GM18858 (cell line): ENCODE measurements at regions not wholly inside any gene's neighbourhood (a gene's known extent, or its start where the extent isn't known, plus 50 kb on each side); places are given as distances from the start of the nearest gene placed in this dataset.

Source experiments
- ATAC-seq: cut with Tn5 transposase; IDR thresholded peaks from one replicate; pipeline ENCODE4 v1.9.1; 2021; ENCODE audit not compliant: unreplicated experiment

DNA sequence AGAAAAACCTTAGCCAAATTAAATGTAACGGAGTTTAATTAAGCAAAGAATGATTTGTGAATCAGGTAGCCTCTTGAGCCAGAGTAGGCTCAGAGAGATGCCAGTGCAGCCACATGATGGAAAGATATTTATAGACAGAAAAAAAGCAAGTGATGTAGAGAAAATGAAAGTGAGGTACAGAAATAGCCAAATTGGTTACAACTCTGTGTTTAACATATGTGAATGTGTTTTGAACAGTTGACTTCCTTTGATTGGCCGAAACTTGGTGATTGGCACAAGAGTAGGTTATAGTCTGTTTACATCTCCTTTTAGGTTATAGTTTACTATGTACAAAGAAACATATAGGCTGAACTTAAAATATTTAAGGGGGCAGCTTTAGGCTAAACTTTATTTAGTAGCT, 459.9 kb upstream of the BOD1L1 start:
- ATAC-seq = peak; percentile 96

GRCh38 chr4:14087921-14088320, 460.4 kb upstream of the BOD1L1 start:
- ATAC-seq = no peak

DNA sequence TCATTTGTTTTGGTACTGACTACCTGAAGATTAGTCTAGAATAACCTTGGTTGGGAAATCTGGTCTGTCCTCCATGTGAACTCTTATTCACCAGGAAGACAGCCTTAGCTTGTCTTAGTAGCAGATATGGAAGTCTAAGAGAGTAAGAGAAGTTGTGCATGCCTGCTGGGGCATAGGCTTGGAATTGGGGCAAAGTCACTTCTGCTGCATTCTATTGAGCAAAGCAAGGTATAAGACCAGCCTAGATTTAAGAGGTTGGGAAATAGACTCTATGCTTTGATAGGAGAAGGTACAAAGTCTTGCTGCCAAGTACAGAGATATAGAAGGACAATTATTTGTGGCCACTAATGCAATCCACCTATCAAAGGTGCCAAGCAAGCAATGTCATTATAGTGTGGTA, 464.0 kb upstream of the BOD1L1 start:
- ATAC-seq = no peak

DNA sequence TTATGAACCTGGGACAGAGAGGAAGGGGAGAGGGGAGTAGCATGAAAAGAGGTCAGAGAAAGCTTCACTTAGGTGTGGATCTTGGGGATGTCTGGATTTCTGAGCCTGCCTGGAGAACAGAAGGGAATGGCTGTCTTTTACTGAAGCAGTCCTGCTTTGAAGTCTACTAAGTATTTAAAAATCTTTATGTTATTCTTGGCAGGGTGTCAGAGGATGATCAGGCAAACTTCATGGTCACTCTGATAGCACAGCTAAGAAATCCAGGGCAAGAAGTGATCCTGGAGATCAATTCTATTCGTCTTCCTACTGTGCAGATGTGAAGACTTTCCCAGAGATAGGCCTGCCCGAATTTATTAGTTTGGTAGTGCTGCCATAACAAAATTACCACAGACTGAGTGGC, 464.4 kb upstream of the BOD1L1 start:
- ATAC-seq = no peak

- no peak for ATAC-seq
Measured at GRCh38 chr4:14092741-14093140, 465.2 kb upstream of the BOD1L1 start.

GRCh38 chr4:14095831-14096230, 468.3 kb upstream of the BOD1L1 start:
- ATAC-seq = no peak

GRCh38 chr4:14096396-14096965, 469.0 kb upstream of the BOD1L1 start:
- no peak for ATAC-seq

DNA sequence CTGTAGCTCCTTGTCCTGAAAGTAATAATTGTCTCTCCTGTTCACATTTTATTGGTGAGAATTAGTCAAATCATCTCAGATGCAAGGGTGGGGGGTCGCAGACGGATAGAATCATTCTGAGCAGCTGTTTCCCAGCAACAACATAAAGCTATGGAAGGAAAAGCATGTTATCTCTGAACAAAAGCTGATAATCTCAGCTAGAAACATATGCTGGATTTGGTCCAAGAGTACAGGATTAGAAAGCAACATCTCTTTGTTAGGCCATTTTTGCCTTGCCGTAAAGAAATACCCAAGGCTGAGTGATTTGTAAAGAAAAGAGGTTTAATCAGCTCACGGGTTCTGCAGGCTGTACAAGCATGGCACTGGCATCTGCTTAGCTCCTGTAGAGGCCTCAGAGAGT, 472.8 kb upstream of the BOD1L1 start:
- ATAC-seq = no peak

DNA sequence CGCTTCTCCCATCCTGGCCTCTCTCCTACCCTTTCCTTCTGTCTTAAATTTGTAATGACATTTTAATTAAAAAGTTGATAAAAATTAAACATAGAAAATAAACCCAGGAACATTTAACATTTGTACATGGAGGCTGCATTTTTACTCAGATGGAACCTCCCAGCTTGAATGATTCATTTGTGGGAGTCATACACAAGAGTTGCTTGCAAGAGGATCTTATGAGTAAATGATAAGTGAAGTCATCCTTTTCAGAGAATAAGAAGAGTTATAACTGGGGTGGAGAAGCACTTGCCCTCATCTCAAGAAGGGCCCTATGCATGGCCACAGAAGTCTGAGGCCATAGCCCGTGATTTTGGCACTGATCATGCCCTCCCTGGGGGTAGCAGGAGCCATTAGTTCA, 482.9 kb upstream of the BOD1L1 start:
- no peak for ATAC-seq

DNA sequence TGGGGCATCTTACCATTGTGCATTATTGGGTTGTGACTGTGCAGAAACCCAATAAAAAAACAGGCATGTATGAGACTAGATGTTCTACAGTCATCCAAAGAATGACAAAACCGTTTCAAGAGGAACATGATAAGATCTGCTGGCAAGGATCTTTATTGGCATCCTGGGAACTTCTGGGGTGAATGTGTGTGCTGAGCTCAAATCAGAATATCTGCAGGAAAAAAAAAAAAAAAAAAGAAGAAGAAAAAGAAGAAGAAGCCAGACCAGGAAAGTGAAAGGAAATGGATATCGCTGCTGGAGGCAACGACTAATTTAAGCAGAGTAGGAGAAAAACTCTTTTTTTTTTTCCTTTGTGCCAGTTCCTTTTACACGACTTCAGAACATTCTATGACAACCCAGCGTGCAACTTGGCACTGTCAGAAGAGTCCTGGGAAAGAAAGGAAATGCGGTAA, 484.2 kb upstream of the BOD1L1 start:
- no peak for ATAC-seq

GRCh38 chr4:14115106-14115505, 487.6 kb upstream of the BOD1L1 start:
- ATAC-seq = no peak

DNA sequence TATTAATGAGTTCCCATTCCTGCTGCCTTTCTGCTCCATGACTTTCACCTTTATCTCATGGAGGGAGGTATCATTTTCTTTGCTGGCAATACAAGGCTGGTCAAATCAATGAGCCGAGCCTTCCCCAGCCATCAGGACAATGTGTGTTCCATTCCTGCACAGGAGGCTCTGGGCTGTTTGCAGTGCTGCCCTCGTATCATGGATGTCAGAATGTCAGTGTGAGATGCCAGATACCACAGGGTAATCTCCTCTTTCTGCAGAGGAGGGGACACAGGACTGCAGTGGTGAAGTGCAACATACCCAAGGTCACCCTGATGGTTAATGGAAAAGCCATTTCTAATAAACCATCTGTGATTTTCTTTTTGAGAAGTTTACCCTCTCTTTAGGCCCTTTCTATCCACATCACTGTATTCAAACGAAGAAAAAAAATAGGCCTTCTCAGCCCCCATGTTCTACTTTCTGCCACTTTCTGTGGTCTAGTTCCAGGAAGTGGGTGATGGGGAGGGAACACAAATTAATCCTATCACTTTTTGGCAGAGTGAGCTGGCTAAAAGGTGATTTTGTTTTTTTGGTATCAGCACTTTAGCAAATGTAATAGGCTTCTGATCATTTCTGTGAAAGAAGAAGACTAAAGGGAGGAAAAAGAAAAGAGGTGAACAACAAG, 490.2 kb upstream of the BOD1L1 start:
- no peak for ATAC-seq

DNA sequence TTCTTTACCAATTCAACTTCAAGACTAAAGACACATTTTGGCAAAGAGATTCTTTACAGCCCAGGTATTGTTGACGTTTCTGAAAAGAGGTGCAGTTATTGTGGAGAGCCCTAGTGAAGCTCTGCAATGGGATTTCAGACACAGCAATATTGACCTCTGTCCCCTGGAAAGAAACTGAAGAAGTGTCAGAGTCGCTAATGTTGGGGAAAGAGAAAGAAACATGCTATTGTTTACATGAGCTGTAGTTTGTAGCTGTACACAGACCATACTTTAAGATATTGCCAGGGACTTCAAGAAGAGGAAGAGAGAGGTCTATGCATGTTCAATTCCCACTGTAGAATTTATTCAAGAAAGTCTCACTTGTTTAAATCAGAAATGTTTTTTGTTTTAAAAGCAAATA, 497.3 kb upstream of the BOD1L1 start:
- ATAC-seq = no peak

- peak; percentile 97 for ATAC-seq
Measured at GRCh38 chr4:14125375-14126129, 498.0 kb upstream of the BOD1L1 start.

- ATAC-seq = no peak
Measured at GRCh38 chr4:14130551-14130950, 503.0 kb upstream of the BOD1L1 start.

DNA sequence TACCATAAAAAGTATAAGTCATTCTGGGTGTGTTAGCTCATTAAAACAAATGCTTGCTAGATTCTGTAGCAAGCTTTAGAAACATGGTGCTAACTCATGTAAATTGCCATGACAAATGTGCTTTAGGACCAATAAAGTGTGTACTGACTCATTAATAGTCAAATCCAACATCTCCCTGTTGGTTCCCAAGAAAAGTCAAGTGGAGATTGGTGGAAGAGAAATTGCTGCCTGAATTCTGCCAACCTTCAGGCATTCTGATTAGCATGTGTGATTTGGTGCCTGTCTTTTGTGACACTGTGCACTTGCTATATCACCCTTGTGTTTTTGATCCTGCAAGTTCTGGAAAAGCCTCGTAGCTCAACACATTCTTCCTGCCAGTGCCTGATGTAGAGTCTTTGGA, 503.8 kb upstream of the BOD1L1 start:
- no peak for ATAC-seq

- ATAC-seq = no peak
Measured at GRCh38 chr4:14132301-14132700, 504.8 kb upstream of the BOD1L1 start.

DNA sequence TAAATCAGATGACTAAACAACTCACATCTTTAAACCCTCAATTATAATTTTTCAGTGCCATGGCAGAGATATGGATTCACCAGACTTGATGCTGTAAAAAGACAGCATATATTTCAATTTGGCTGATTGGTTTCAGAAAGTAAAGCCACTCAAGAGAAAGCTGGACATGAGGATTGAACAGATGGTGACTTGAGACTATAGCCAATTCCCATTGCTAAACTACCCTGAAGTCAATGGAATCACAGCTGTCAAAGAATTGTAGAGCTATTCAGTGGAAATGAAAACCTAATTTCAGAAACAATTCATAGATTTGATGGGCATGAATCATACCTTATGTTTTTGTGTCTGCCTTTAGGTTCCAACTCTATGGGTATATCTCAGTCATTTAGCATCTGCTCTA, 510.6 kb upstream of the BOD1L1 start:
- no peak for ATAC-seq

DNA sequence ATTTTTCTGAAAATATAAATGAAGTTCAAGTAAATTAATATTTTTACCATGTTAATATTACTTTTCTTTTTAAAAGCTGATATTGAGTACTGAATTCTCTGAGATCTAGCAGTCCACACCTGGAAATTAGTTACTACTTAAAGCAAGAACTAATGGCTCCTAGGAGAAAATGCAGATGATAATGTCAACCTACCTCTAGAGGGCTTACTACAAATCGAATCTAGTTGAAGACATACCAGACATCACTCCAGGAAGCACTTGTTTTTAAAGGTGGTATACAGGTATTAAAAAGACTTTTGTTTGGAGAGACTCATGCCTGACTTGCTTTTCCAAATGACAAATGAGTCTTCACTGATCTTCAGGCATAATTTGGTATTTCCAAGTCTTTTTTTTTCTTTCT, 516.4 kb upstream of the BOD1L1 start:
- ATAC-seq = no peak

DNA sequence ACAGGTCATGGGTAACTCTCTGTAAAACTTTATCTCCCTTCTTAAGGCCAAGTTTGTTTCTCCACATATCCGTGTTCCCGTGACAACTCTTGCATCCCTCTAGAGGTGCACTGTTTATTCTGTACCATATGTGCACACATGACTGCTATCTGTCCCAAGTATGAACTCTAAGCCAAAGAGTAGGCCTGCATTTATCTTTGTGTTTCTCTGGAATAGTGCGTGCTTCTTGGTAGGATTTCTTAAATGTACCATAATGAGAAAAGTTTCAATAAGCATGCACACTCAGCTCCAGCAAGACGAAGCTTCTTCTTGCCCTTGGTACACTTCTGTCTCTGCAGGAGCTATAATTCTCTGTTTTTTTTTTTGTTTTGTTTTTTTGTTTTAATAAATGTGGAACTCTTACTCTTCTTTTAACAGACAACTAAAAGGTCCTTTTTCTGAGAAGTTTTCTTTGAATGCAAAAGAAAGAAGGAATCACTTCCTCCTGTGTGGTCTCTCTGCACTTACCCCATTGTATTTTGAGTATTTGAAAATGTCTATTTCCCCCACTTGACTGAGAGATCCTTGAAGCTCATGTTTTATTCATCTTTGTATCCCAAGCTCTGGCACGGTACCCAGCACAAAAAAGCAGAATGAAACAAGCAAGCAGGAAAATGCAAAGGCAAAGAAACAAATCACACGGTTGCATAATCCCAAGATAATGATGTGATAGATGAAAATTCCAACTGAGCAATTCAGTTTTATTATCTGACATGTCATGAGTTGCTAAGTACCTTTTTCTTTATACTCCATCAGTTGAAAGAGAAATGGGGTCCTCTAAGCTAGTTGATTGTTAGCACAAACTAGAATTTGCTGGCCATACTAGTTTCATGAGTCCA, 521.9 kb upstream of the BOD1L1 start:
- no peak for ATAC-seq

GRCh38 chr4:14151101-14151500, 523.6 kb upstream of the BOD1L1 start:
- no peak for ATAC-seq
